HG03159 (cell line): ENCODE measurements at regions not wholly inside any gene's neighbourhood (a gene's known extent, or its start where the extent isn't known, plus 50 kb on each side); places are given as distances from the start of the nearest gene placed in this dataset.
"Not testable (repeated sequence)": the region's sequence is repeated elsewhere in the genome, so short reads cannot be mapped to it uniquely, and the experiment has no call there.

Experiments used
- ATAC-seq: cut with Tn5 transposase; IDR thresholded peaks from one replicate; pipeline ENCODE4 v1.9.1; 2021; ENCODE audit warnings: mild to moderate bottlenecking, moderate library complexity; ENCODE audit not compliant: unreplicated experiment

DNA sequence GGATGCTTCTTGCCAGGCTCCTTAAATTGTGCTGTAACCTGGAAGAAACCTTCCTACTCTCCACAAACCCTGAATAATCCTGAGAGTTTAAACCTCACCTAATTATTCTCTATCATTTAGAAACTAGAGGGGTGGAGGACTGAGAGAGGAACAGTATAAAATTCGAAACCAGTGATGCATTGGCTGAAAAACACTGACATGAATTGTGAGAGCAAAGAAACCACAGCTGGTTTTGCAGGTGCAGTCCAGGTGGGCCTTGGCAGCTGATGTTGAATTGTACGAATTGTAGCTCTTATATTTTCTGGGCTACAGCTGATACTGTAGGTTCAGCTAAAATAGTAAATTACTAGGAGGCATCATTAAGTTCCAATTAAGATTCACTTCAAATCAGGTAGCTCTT is 227.0 kb upstream of the SLITRK5 start:
- ATAC-seq = no peak

DNA sequence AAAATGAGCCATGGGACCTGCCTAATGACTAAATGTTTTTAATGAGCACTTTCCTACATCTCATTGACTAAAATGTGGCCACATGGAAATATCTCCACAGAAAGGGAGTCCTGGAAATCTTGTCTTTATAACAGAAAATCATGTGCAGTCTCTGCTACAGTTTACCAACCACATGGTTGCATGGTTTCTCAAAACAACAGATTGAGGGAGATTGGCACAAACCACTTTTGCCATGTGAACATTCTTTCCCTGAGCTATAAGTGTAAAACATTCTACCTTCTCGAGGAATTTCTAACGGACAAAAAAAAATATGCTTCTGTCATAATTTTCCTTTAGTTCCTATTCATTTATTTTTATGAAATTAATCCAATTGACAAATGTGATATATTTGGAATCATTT is 218.9 kb upstream of the SLITRK5 start:
- no peak for ATAC-seq

- no peak for ATAC-seq
Measured at GRCh38 chr13:87453244-87453643, 217.9 kb upstream of the SLITRK5 start.

GRCh38 chr13:87459419-87459818 is 211.8 kb upstream of the SLITRK5 start:
- no peak for ATAC-seq

- ATAC-seq = no peak
Measured at GRCh38 chr13:87497426-87497825, 173.7 kb upstream of the SLITRK5 start.

- ATAC-seq = no peak
Measured at GRCh38 chr13:87498681-87499080, 172.5 kb upstream of the SLITRK5 start.

DNA sequence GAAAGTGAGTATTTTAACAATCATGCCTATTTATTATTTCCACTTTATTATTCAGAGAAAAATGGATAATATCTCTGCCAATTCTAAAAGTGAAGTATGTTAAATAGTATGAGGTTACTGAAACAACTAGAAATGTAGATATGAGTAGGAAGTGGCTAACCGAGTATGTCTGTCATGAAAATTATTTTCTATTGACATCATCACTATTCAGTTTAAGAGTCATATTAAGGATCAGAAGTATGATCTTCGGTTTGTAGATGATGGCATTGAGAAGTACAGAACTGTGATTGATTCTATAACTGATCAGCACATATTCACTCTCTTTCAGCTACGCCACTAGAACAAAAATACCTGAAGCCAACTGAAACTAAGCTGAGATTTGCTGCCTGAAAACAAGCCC is 146.4 kb upstream of the SLITRK5 start:
- no peak for ATAC-seq

GRCh38 chr13:87533776-87534175 is 137.4 kb upstream of the SLITRK5 start:
- no peak for ATAC-seq

GRCh38 chr13:87535911-87536310 is 135.3 kb upstream of the SLITRK5 start:
- no peak for ATAC-seq

- peak; percentile 53 for ATAC-seq
Measured at GRCh38 chr13:87536499-87536898, 134.7 kb upstream of the SLITRK5 start.

DNA sequence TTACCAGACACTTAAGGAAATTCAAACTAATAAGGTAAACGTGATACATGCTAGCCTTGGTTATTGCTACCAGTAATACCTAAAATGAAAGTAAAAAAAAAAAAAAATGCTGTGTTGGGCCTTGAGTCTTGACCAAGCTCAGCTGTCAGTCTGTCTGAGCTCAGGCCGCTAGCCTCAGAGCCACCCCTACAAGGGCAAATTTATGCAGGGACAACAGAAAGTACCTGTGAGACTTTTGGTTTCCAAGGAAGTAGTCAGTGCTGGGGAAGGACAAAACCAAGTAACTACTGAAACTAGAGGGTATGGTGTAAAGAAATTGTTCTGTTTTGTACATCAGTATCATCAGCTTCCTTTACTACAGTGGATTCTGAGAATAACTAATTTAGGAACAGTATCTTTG is 134.3 kb upstream of the SLITRK5 start:
- ATAC-seq = peak; percentile 88

GRCh38 chr13:87537951-87538350 is 133.2 kb upstream of the SLITRK5 start:
- ATAC-seq = no peak

DNA sequence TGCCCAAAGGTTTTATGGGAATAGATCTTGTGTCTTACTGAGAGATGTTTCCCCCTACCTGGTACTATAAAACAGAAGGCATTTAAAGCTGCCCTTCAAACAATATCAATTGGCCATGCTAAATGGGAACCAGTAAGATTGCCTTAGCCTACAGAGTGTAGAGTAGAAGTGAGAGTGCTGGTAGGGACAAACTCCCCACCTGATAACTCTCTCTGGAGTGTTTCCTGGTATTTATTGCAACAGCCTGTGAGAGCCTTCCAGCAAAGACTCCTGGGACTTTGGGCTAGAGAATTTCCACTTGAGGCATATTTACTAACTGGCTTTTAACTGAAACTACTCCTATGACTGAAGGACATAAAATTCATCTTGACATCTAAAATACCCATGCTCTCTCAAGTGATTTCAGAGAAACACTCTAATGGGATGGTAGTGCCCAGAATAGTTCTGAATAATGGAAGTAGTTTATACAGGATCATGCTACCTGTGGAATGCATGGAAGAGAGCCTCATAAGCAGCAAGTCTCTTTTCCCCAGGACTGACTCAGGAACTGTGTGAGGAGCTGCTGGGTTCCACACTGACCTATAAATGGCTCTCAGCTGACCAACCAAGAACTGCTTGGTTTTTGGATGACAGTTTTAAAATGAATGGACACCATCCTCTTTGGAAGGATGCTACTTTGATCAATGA is 132.7 kb upstream of the SLITRK5 start:
- ATAC-seq = no peak

DNA sequence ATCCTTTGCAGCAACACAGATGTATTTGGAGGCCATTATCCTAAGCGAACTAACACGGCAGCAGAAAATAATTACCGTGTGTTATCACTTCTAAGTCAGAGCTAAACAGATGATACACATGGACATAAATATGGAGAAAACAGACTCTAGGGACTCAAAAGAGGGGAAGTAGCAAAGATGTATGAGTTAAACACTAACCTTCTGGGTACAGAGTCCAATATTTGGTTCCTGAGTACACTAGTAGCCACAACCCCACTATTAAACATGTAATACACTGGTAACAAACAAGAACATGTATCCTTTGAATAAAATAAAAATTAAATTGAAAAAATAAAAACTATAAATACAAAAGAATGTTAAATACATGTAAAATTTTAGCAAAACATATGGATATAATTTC is 118.0 kb upstream of the SLITRK5 start:
- ATAC-seq = no peak

- no peak for ATAC-seq
Measured at GRCh38 chr13:87554045-87554444, 117.1 kb upstream of the SLITRK5 start.

DNA sequence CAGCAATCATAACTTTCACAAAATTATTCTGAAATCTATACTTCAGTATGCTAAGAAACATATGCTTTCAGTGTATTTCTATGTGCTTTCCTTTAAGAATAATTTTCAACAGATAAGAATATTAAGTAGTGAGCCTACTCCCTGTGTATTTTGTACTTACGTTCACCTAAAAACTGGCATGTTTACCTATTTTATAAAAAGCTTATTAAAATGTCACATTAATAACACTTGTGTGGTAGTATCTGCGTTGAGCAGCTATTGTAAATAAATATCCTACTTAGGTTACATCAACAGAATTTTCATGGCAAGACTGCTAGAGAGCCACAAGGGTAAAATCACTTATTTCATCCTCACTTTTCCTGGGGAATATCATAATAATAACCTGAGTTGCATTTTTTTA is 113.4 kb upstream of the SLITRK5 start:
- no peak for ATAC-seq

DNA sequence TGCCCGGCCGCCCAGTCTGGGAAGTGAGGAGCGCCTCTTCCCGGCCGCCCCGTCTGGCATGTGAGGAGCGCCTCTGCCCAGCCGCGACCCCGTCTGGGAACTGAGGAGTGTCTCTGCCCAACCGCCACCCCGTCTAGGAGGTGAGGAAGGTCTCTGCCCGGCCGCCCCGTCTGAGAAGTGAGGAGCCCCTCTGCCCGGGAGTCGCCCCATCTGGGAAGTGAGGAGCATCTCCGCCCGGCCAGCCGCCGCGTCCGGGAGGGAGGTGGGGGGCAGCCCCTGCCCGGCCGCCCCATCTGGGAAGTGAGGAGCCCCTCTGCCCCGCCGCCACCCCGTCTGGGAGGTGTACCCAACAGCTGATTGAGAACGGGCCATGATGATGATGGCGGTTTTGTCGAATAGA is 109.6 kb upstream of the SLITRK5 start:
- not testable (repeated sequence) for ATAC-seq

DNA sequence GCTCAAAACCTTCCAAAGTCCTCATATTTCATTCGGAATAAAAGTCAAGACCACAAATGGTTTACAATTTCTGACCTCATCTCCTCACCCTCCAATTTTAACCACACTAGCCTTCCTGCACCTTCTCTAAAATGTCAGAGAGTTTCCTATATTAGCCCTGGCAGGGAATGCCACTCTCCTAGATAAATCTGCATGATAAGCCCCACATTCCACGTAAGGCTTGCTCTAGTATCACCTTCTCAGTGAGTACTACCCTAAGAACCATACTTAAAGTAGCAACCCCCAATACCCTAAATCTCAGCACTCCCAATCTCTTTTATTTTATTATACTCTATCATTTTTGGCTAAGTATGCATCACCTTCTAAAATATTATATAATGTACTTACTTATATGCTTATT is 100.5 kb upstream of the SLITRK5 start:
- ATAC-seq = no peak

DNA sequence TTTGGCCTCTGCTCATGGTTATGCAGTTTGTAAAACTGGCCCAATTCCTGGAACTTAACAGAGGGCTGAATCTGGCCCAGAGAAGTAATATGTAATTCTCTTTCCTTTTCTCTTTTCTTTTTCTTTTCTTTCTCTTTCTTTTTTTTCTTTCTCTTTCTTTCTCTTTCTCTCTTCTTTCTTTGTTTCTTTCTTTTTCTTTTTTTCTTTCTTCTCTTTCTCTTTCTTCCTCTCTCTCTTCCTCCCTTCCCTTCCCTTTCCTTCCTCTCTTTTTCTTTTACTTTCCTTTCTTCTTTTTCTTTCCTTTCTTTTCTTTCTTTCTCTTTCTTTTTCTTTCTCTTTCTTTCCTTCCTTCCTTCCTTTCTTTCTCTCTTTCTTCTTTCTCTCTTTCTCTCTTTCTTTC is 88.8 kb upstream of the SLITRK5 start:
- no peak for ATAC-seq

- ATAC-seq = no peak
Measured at GRCh38 chr13:87590518-87590917, 80.7 kb upstream of the SLITRK5 start.

- not testable (repeated sequence) for ATAC-seq
Measured at GRCh38 chr13:87604437-87604836, 66.7 kb upstream of the SLITRK5 start.

DNA sequence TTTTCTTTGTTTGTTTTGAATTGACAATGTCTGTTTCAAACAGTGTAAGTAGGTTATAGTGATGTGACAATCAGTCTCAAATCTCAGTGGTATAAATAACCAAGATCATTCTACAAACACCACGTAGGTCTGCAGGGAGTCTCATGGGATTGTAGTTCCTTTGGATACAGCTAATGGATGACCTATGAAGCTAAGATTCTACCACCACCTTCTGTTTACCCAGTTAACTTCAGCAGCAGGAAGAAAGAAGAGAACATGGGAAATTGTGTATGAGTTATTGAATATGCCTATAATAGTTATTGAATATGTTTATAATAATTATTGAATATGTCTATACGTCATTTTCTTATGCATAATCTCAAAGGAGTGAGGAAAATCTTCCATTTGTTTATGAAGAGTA is 63.9 kb upstream of the SLITRK5 start:
- ATAC-seq = no peak

DNA sequence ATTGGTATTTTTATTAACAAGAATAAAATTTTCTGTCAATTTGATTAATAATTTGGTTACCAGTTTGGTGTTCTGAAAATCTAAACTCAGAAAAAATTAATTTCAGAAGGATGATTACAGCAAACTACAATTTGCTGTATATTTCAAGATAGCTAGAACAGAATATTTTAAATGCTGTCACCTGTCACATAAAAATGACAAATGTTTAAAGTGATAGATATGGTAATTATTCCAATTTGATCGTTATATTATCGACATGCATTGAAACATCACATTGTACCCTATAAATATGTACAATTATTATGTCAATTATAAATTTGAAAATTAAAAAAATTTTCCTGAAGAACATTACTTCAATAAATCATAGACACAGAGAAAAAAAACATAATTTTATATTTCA is 56.9 kb upstream of the SLITRK5 start:
- ATAC-seq = no peak
